ENCODE measurements at regions not wholly inside any gene's neighbourhood (a gene's known extent, or its start where the extent isn't known, plus 50 kb on each side); places are given as distances from the start of the nearest gene placed in this dataset.

- no peak for TF ChIP-seq JUND (IDR thresholded peaks at IDR 0.05)
- TF ChIP-seq, protein P1, sequence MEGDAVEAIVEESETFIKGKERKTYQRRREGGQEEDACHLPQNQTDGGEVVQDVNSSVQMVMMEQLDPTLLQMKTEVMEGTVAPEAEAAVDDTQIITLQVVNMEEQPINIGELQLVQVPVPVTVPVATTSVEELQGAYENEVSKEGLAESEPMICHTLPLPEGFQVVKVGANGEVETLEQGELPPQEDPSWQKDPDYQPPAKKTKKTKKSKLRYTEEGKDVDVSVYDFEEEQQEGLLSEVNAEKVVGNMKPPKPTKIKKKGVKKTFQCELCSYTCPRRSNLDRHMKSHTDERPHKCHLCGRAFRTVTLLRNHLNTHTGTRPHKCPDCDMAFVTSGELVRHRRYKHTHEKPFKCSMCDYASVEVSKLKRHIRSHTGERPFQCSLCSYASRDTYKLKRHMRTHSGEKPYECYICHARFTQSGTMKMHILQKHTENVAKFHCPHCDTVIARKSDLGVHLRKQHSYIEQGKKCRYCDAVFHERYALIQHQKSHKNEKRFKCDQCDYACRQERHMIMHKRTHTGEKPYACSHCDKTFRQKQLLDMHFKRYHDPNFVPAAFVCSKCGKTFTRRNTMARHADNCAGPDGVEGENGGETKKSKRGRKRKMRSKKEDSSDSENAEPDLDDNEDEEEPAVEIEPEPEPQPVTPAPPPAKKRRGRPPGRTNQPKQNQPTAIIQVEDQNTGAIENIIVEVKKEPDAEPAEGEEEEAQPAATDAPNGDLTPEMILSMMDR (IDR thresholded peaks at IDR 0.05 in 2 of 3, conservative IDR thresholded peaks at IDR 0.05 in 1 of 3; ENCODE audit: borderline replicate concordance in 1 of 3, insufficient read depth in 1 of 3, low read depth in 2 of 3, low read length in 2 of 3), result no peak
- TF ChIP-seq REST (IDR thresholded peaks at IDR 0.05; ENCODE audit: low read depth), result no peak
Measured at GRCh38 chr14:21825845-21826244, 152.2 kb upstream of the OR4E1 start.
